Epithelial cell of proximal tubule (primary cell): ENCODE measurements at regions not wholly inside any gene's neighbourhood (a gene's known extent, or its start where the extent isn't known, plus 50 kb on each side); places are given as distances from the start of the nearest gene placed in this dataset.
"Not testable (repeated sequence)": the region's sequence is repeated elsewhere in the genome, so short reads cannot be mapped to it uniquely, and the experiment has no call there.

Experiments
- DNase-seq: peaks from one replicate; pipeline ENCODE4 v3.0.0-alpha.2; 2011; ENCODE audit warnings: low read depth
- H3K4me3 ChIP-seq: 2 replicates; pipeline ENCODE4 v1.5.1; 2011; ENCODE audit warnings: low read depth, mild to moderate bottlenecking, low read length
- CTCF ChIP-seq: conservative IDR thresholded peaks from 2 replicates; pipeline ENCODE4 v1.5.1; 2012; ENCODE audit warnings: low read depth, mild to moderate bottlenecking, low read length

GRCh38 chr17:6373599-6373998 is 61.3 kb downstream of the AIPL1 start:
- not testable (repeated sequence) for DNase-seq, H3K4me3 ChIP-seq

GRCh38 chr17:6366221-6366666 is 68.7 kb downstream of the AIPL1 start:
- no peak for DNase-seq
- no peak overlapping the region for H3K4me3 ChIP-seq
- TF ChIP-seq CTCF, result no peak

- TF ChIP-seq CTCF, result no peak
- DNase-seq, result no peak
- no peak overlapping the region for H3K4me3 ChIP-seq
Measured at GRCh38 chr17:6365200-6365943, 69.5 kb downstream of the AIPL1 start.

- DNase-seq, result no peak
Measured at GRCh38 chr17:6361733-6362132, 73.2 kb downstream of the AIPL1 start.

GRCh38 chr17:6358131-6358530 is 76.8 kb downstream of the AIPL1 start:
- no peak overlapping the region for H3K4me3 ChIP-seq
- DNase-seq, result no peak
- no peak for TF ChIP-seq CTCF

More at GRCh38 chr17:6361733-6362132, 73.2 kb downstream of the AIPL1 start:
- no peak overlapping the region for H3K4me3 ChIP-seq
- TF ChIP-seq CTCF, result no peak

GRCh38 chr17:6356562-6356961 is 78.4 kb downstream of the AIPL1 start:
- DNase-seq, result no peak
- no peak for TF ChIP-seq CTCF
- no peak overlapping the region for H3K4me3 ChIP-seq

- DNase-seq, result no peak
- no peak for TF ChIP-seq CTCF
- no peak overlapping the region for H3K4me3 ChIP-seq
Measured at GRCh38 chr17:6355196-6355595, 79.7 kb downstream of the AIPL1 start.
